ENCODE measurements at regions not wholly inside any gene's neighbourhood (a gene's known extent, or its start where the extent isn't known, plus 50 kb on each side); places are given as distances from the start of the nearest gene placed in this dataset.

GRCh38 chr10:10958041-10958440 is 59.6 kb upstream of the CELF2 start:
- TF ChIP-seq HNF4A (conservative IDR thresholded peaks at IDR 0.05): no peak
- no peak for TF ChIP-seq ZBTB33 (IDR thresholded peaks at IDR 0.05)
- TF ChIP-seq GABPA (IDR thresholded peaks at IDR 0.05 in 1 of 2, conservative IDR thresholded peaks at IDR 0.05 in 1 of 2): no peak
- TF ChIP-seq ATF3 (IDR thresholded peaks at IDR 0.05): no peak
- no peak for TF ChIP-seq SP1 (IDR thresholded peaks at IDR 0.05)
- no peak for TF ChIP-seq FOXA1 (IDR thresholded peaks at IDR 0.05)
- TF ChIP-seq JUND (IDR thresholded peaks at IDR 0.05): no peak
- TF ChIP-seq RXRA (IDR thresholded peaks at IDR 0.05): no peak
- TF ChIP-seq MAX (IDR thresholded peaks at IDR 0.05): no peak
- TF ChIP-seq CTCF (IDR thresholded peaks at IDR 0.05; ENCODE audit: low read depth, low read length, missing input control): no peak
- no peak for TF ChIP-seq FOXA2 (IDR thresholded peaks at IDR 0.05)
- no peak for TF ChIP-seq REST (IDR thresholded peaks at IDR 0.05)
- no peak for TF ChIP-seq RAD21 (IDR thresholded peaks at IDR 0.05)
- no peaks in the 10 kb centered on the region for H3K36me3 ChIP-seq (ENCODE audit: control insufficient read depth in 4 of 4, insufficient read depth in 3 of 4, low read depth in 1 of 4, low read length in 3 of 4)
- no peak overlapping the region for H3K9ac ChIP-seq (ENCODE audit: low read depth in 1 of 2, low read length in 2 of 2)
- H3K27me3 ChIP-seq (ENCODE audit: control insufficient read depth in 4 of 4, insufficient read depth in 4 of 4, low read length in 3 of 4): peaks cover 0 to 6% (median 0%) of the 10 kb centered on the region in 4 donors
- DNase-seq (ENCODE audit: low spot score): no peak
- 77% methylated on average over 3 of the region's 3 CpGs for WGBS
- no peak overlapping the region for H3K27ac ChIP-seq (ENCODE audit: low read depth in 1 of 2, low read length in 2 of 2)
- H3K4me1 ChIP-seq (ENCODE audit: control insufficient read depth in 4 of 4, insufficient read depth in 4 of 4, low read length in 3 of 4): no peaks in the 10 kb centered on the region
- H3K9me3 ChIP-seq (ENCODE audit: control insufficient read depth in 4 of 4, low read length in 3 of 4): no peaks in the 10 kb centered on the region
- H3K4me3 ChIP-seq (ENCODE audit: low read depth in 1 of 3, low read length in 3 of 3): no peak overlapping the region

GRCh38 chr10:10959666-10960065 is 58.0 kb upstream of the CELF2 start:
- no peak overlapping the region for H3K9ac ChIP-seq (ENCODE audit: low read depth in 1 of 2, low read length in 2 of 2)
- no peak for DNase-seq (ENCODE audit: low spot score)
- no peaks in the 10 kb centered on the region for H3K9me3 ChIP-seq (ENCODE audit: control insufficient read depth in 4 of 4, low read length in 3 of 4)
- no peak overlapping the region for H3K4me3 ChIP-seq (ENCODE audit: low read depth in 1 of 3, low read length in 3 of 3)
- peaks cover 0 to 6% (median 0%) of the 10 kb centered on the region in 4 donors for H3K27me3 ChIP-seq (ENCODE audit: control insufficient read depth in 4 of 4, insufficient read depth in 4 of 4, low read length in 3 of 4)
- 54% methylated on average over 3 of the region's 3 CpGs for WGBS
- no peaks in the 10 kb centered on the region for H3K4me1 ChIP-seq (ENCODE audit: control insufficient read depth in 4 of 4, insufficient read depth in 4 of 4, low read length in 3 of 4)
- no peaks in the 10 kb centered on the region for H3K36me3 ChIP-seq (ENCODE audit: control insufficient read depth in 4 of 4, insufficient read depth in 3 of 4, low read depth in 1 of 4, low read length in 3 of 4)
- H3K27ac ChIP-seq (ENCODE audit: low read depth in 1 of 2, low read length in 2 of 2): no peak overlapping the region
- no peak for TF ChIP-seq SP1 (IDR thresholded peaks at IDR 0.05)
- no peak for TF ChIP-seq TAF1 (conservative IDR thresholded peaks at IDR 0.05)
- TF ChIP-seq FOXA1 (IDR thresholded peaks at IDR 0.05): no peak
- no peak for TF ChIP-seq YY1 (IDR thresholded peaks at IDR 0.05)
- TF ChIP-seq REST (IDR thresholded peaks at IDR 0.05): no peak
- TF ChIP-seq GABPA (IDR thresholded peaks at IDR 0.05 in 1 of 2, conservative IDR thresholded peaks at IDR 0.05 in 1 of 2): no peak
- TF ChIP-seq MAX (IDR thresholded peaks at IDR 0.05): no peak
- TF ChIP-seq ATF3 (IDR thresholded peaks at IDR 0.05): no peak
- TF ChIP-seq CTCF (IDR thresholded peaks at IDR 0.05; ENCODE audit: low read depth, low read length, missing input control): no peak
- no peak for TF ChIP-seq JUND (IDR thresholded peaks at IDR 0.05)
